H1 (cell line): ENCODE measurements at regions not wholly inside any gene's neighbourhood (a gene's known extent, or its start where the extent isn't known, plus 50 kb on each side); places are given as distances from the start of the nearest gene placed in this dataset.

ENCODE experiments used
- CTCF ChIA-PET: fragments of 300-600 bp; sonication (Branson Sonifier 250); formaldehyde crosslinking; loops from one replicate; lab custom pipeline; 2021; ENCODE audit not compliant: partially characterized antibody; lab: Charles Lee
- POLR2A ChIA-PET: fragments of 300-600 bp; sonication (Branson Sonifier 250); formaldehyde crosslinking; loops from one replicate; lab custom pipeline; 2021; ENCODE audit warnings: inconsistent platforms; ENCODE audit not compliant: partially characterized antibody; lab: Charles Lee
- DNase-seq, 2 experiments: peaks; one replicate each; pipeline versions ENCODE4 v3.0.0 to v3.0.0-alpha.2; 2010 to 2022; ENCODE audit warnings: low spot score in 2 of 2, low read depth in 1 of 2, mixed read lengths in 1 of 2
- FAIRE-seq: peaks from 2 replicates; lab custom pipeline; 2011; peaks lifted over from hg19 to GRCh38; lab: Jason Lieb, UNC
- H2AFZ ChIP-seq: 2 replicates; pipeline ENCODE4 v1.8.1; 2012; ENCODE audit warnings: low read length, inconsistent platforms
- H2AK5ac ChIP-seq: 2 replicates; pipeline ENCODE4 v1.6.1; 2013; ENCODE audit warnings: low read depth, low read length
- H2BK120ac ChIP-seq: replicated peaks from 2 replicates; pipeline ENCODE3; 2013; ENCODE audit warnings: low read depth, low read length, inconsistent platforms
- H2BK12ac ChIP-seq: 2 replicates; pipeline ENCODE4 v1.6.1; 2013; ENCODE audit warnings: low read depth, low read length
- H2BK15ac ChIP-seq: 2 replicates; pipeline ENCODE4 v1.6.1; 2013; ENCODE audit warnings: low read length
- H2BK20ac ChIP-seq: 2 replicates; pipeline ENCODE4 v1.6.1; 2013; ENCODE audit warnings: low read length
- H2BK5ac ChIP-seq: 2 replicates; pipeline ENCODE4 v1.6.1; 2013; ENCODE audit warnings: low read depth, low read length
- H3K14ac ChIP-seq: 2 replicates; pipeline ENCODE4 v1.6.1; 2013; ENCODE audit warnings: inconsistent platforms; ENCODE audit not compliant: insufficient read length
- H3K18ac ChIP-seq: 2 replicates; pipeline ENCODE4 v1.6.1; 2013; ENCODE audit warnings: low read length; ENCODE audit errors: extremely low read depth
- H3K23ac ChIP-seq: 2 replicates; pipeline ENCODE4 v1.6.1; 2013; ENCODE audit warnings: inconsistent platforms; ENCODE audit not compliant: insufficient read length
- H3K23me2 ChIP-seq: 2 replicates; pipeline ENCODE4 v1.6.1; 2013; ENCODE audit warnings: low read depth, low read length
- H3K27ac ChIP-seq: 2 replicates; pipeline ENCODE4 v1.6.1; 2011; ENCODE audit warnings: low read depth, low read length, inconsistent platforms
- H3K27me3 ChIP-seq, 4 experiments: replicated peaks in 1 of 4; 1 replicate in 1 of 4; 2 replicates in 3 of 4; pipeline versions ENCODE4 v1.6.1 to v1.8.1; 2011 to 2013; ENCODE audit warnings: low read length in 3 of 4, mild to moderate bottlenecking in 3 of 4, inconsistent platforms in 2 of 4, mixed read lengths in 2 of 4, moderate library complexity in 1 of 4; ENCODE audit not compliant: control insufficient read depth in 3 of 4, insufficient read depth in 3 of 4; ENCODE audit errors: extremely low read depth in 1 of 4
- H3K36me3 ChIP-seq, 4 experiments: 2 replicates each; pipeline versions ENCODE4 v1.6.1 to v1.8.1; 2011 to 2013; ENCODE audit warnings: mild to moderate bottlenecking in 4 of 4, low read length in 3 of 4, moderate library complexity in 2 of 4, control low read depth in 1 of 4, inconsistent platforms in 1 of 4; ENCODE audit not compliant: insufficient read depth in 4 of 4, control insufficient read depth in 2 of 4
- H3K4ac ChIP-seq: replicated peaks from 2 replicates; pipeline ENCODE3; 2013; ENCODE audit warnings: low read length, low read depth, mixed read lengths, inconsistent platforms; ENCODE audit not compliant: insufficient read length
- H3K4me1 ChIP-seq, 4 experiments: replicated peaks in 1 of 4; 1 replicate in 1 of 4; 2 replicates in 3 of 4; pipeline versions ENCODE4 v1.6.1 to v1.8.1; 2011 to 2013; ENCODE audit warnings: low read length in 3 of 4, inconsistent platforms in 2 of 4, mixed read lengths in 1 of 4; ENCODE audit not compliant: insufficient read depth in 4 of 4, control insufficient read depth in 3 of 4
- H3K4me2 ChIP-seq, 2 experiments: 2 replicates each; pipeline versions ENCODE4 v1.6.1 to v1.8.1; 2011 to 2013; ENCODE audit warnings: low read depth in 2 of 2, low read length in 2 of 2, control low read depth in 1 of 2, inconsistent platforms in 1 of 2, mild to moderate bottlenecking in 1 of 2; ENCODE audit not compliant: insufficient read depth in 1 of 2
- H3K4me3 ChIP-seq, 4 experiments: fragments of 200-600, 300-600 bp in 1 of 4; sonication (generic), shearing (Covaris generic), sonication (Bioruptor Twin) in 1 of 4; 2 replicates each; pipeline versions ENCODE4 v1.5.1 to v1.8.1; 2011 to 2016; ENCODE audit warnings: low read length in 4 of 4, low read depth in 3 of 4, control low read depth in 2 of 4, inconsistent platforms in 2 of 4, mild to moderate bottlenecking in 2 of 4, mixed read lengths in 1 of 4, moderate library complexity in 1 of 4; ENCODE audit not compliant: insufficient read depth in 2 of 4; ENCODE audit errors: extremely low read depth in 1 of 4
- H3K56ac ChIP-seq: replicated peaks from 2 replicates; pipeline ENCODE3; 2013; ENCODE audit warnings: low read depth, mild to moderate bottlenecking, mixed read lengths, low read length, inconsistent platforms; ENCODE audit not compliant: insufficient read length
- H3K79me1 ChIP-seq: 2 replicates; pipeline ENCODE4 v1.6.1; 2013; ENCODE audit warnings: low read depth, low read length, control low read depth
- H3K79me2 ChIP-seq, 2 experiments: 2 replicates each; pipeline versions ENCODE4 v1.6.1 to v1.8.1; 2012 to 2013; ENCODE audit warnings: low read length in 2 of 2, mild to moderate bottlenecking in 2 of 2, inconsistent platforms in 1 of 2; ENCODE audit not compliant: insufficient read depth in 2 of 2, control insufficient read depth in 1 of 2
- H3K9ac ChIP-seq, 4 experiments: replicated peaks in 1 of 4; 1 replicate in 1 of 4; 2 replicates in 3 of 4; pipeline versions ENCODE4 v1.6.1 to v1.8.1; 2011 to 2013; ENCODE audit warnings: low read depth in 3 of 4, low read length in 3 of 4, control low read depth in 2 of 4, mild to moderate bottlenecking in 2 of 4, moderate library complexity in 2 of 4, inconsistent platforms in 1 of 4; ENCODE audit errors: extremely low read depth in 1 of 4
- H3K9me3 ChIP-seq, 2 experiments: 2 replicates each; pipeline versions ENCODE4 v1.6.1 to v1.8.1; 2012 to 2013; ENCODE audit warnings: mild to moderate bottlenecking in 2 of 2, moderate library complexity in 2 of 2, control low read depth in 1 of 2, inconsistent platforms in 1 of 2, low read depth in 1 of 2, low read length in 1 of 2, mixed read lengths in 1 of 2; ENCODE audit not compliant: insufficient read depth in 2 of 2
- H4K20me1 ChIP-seq, 2 experiments: replicated peaks in 1 of 2; 2 replicates each; pipeline versions ENCODE3 to v1.8.1; 2011 to 2013; ENCODE audit warnings: inconsistent platforms in 2 of 2, low read length in 2 of 2, mild to moderate bottlenecking in 1 of 2; ENCODE audit not compliant: insufficient read depth in 2 of 2, control insufficient read depth in 1 of 2
- H4K5ac ChIP-seq: 2 replicates; pipeline ENCODE4 v1.6.1; 2013; ENCODE audit warnings: low read length, low read depth, mixed read lengths, inconsistent platforms; ENCODE audit not compliant: insufficient read length
- H4K8ac ChIP-seq: 2 replicates; pipeline ENCODE4 v1.8.0; 2013; ENCODE audit warnings: mild to moderate bottlenecking, moderate library complexity, low read length, inconsistent platforms; ENCODE audit not compliant: insufficient read depth; ENCODE audit errors: extremely low read depth
- H4K91ac ChIP-seq: replicated peaks from 2 replicates; pipeline ENCODE3; 2013; ENCODE audit warnings: low read length, mixed read lengths, inconsistent platforms; ENCODE audit not compliant: insufficient read length
- CTBP2 ChIP-seq: IDR thresholded peaks from 2 replicates; pipeline ENCODE4 v1.7.0; 2011; ENCODE audit warnings: borderline replicate concordance, mild to moderate bottlenecking, moderate library complexity, mixed read lengths, low read length; ENCODE audit not compliant: insufficient read depth, insufficient read length
- EP300 ChIP-seq, 2 experiments: IDR thresholded peaks; 1 replicate in 1 of 2; 2 replicates in 1 of 2; pipeline ENCODE4 v1.6.1; 2011 to 2012; ENCODE audit warnings: low read depth in 2 of 2, low read length in 2 of 2, mild to moderate bottlenecking in 2 of 2, borderline replicate concordance in 1 of 2, inconsistent platforms in 1 of 2, moderate library complexity in 1 of 2
- GABPA ChIP-seq: IDR thresholded peaks from 2 replicates; pipeline ENCODE4 v1.6.1; 2011; ENCODE audit warnings: mild to moderate bottlenecking, low read length, moderate library complexity, borderline replicate concordance; ENCODE audit not compliant: insufficient read depth
- GTF2F1 ChIP-seq: IDR thresholded peaks from 2 replicates; pipeline ENCODE4 v1.6.1; 2012; ENCODE audit warnings: low read depth, low read length, improper control_type of control experiment, borderline replicate concordance
- JUN ChIP-seq: IDR thresholded peaks from 2 replicates; pipeline ENCODE4 v1.6.1; 2011; ENCODE audit warnings: low read depth, mild to moderate bottlenecking, improper control_type of control experiment, low read length
- KDM4A ChIP-seq: IDR thresholded peaks from one replicate; pipeline ENCODE4 v1.7.1; 2012; ENCODE audit warnings: low read depth, mild to moderate bottlenecking, moderate library complexity, low read length, inconsistent platforms; ENCODE audit not compliant: severe bottlenecking
- RFX5 ChIP-seq: IDR thresholded peaks from 2 replicates; pipeline ENCODE4 v1.6.1; 2011; ENCODE audit warnings: low read depth, low read length, improper control_type of control experiment, borderline replicate concordance
- SIRT6 ChIP-seq: IDR thresholded peaks from one replicate; pipeline ENCODE4 v1.7.1; 2012; ENCODE audit warnings: low read length, inconsistent platforms
- SP2 ChIP-seq: IDR thresholded peaks from 2 replicates; pipeline ENCODE4 v1.6.1; 2012; ENCODE audit warnings: mild to moderate bottlenecking, low read length, inconsistent platforms
- SRF ChIP-seq: IDR thresholded peaks from 2 replicates; pipeline ENCODE4 v1.6.1; 2011; ENCODE audit warnings: mild to moderate bottlenecking, low read depth, low read length, moderate library complexity
- TEAD4 ChIP-seq: IDR thresholded peaks from 2 replicates; pipeline ENCODE4 v1.6.1; 2012; ENCODE audit warnings: low read depth, low read length, inconsistent platforms, mixed read lengths

DNA sequence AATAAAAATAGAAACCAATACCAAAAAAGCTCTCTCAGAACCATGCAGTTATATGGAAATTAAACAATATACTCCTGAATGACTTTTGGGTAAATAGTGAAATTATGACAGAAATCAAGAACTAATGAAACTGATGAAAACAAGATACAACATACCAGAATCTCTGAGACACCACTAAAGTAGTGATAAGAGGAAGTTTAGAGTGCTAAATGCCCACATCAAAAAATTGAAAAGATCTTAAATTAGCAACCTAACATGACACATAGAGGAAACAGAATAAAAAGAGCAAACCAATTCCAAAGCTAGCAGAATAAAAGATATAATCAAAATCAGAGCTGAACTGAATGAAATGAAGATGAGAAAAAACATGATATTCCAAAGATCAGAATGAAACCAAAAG, 430.9 kb downstream of the LTN1 start:
- no peaks in the 10 kb centered on the region for H3K79me1 ChIP-seq
- no peak overlapping the region for H3K9ac ChIP-seq
- H3K36me3 ChIP-seq: no peaks in the 10 kb centered on the region
- peaks cover 3 to 6% of the 10 kb centered on the region in 2 experiments; a peak in 2 of 4 replicates for H3K9me3 ChIP-seq
- no peak overlapping the region for H3K56ac ChIP-seq
- H2BK20ac ChIP-seq: no peak overlapping the region
- no peak overlapping the region for H3K4me3 ChIP-seq
- H2AFZ ChIP-seq: no peak overlapping the region
- ChIA-PET POLR2A (no interaction called here), CTCF (no interaction called here)
- H3K23me2 ChIP-seq: no peaks in the 10 kb centered on the region
- no peaks in the 10 kb centered on the region for H3K79me2 ChIP-seq
- no peak overlapping the region for H2BK120ac ChIP-seq
- H4K91ac ChIP-seq: no peak overlapping the region
- no peaks in the 10 kb centered on the region for H3K27me3 ChIP-seq
- H3K27ac ChIP-seq: no peak overlapping the region
- H3K4me1 ChIP-seq: no peaks in the 10 kb centered on the region
- H4K5ac ChIP-seq: no peak overlapping the region
- H2BK15ac ChIP-seq: no peak overlapping the region
- H3K4ac ChIP-seq: no peak overlapping the region
- H2AK5ac ChIP-seq: no peak overlapping the region
- H3K18ac ChIP-seq: no peak overlapping the region
- TF ChIP-seq TEAD4 (no peak), GABPA (no peak), EP300 (IDR thresholded peaks at IDR 0.05; ENCODE audit: borderline replicate concordance in 1 of 2, low read depth in 2 of 2, low read length in 2 of 2) (no peak), CTBP2 (no peak), GTF2F1 (no peak), SP2 (no peak), JUN (no peak), SIRT6 (no peak), KDM4A (no peak), RFX5 (no peak), SRF (no peak)
- no peak overlapping the region for H2BK5ac ChIP-seq
- FAIRE-seq (no peak), DNase-seq (no peak)
- H3K23ac ChIP-seq: no peak overlapping the region
- H3K14ac ChIP-seq: no peak overlapping the region
- H2BK12ac ChIP-seq: no peak overlapping the region
- no peaks in the 10 kb centered on the region for H4K20me1 ChIP-seq
- H4K8ac ChIP-seq: no peak overlapping the region
- H3K4me2 ChIP-seq: no peak overlapping the region
